GM19372 (cell line): ENCODE measurements at regions not wholly inside any gene's neighbourhood (a gene's known extent, or its start where the extent isn't known, plus 50 kb on each side); places are given as distances from the start of the nearest gene placed in this dataset.
A peak's percentile ranks its signal among the peaks of the same experiment; 100 is the strongest.
"Not testable (repeated sequence)": the region's sequence is repeated elsewhere in the genome, so short reads cannot be mapped to it uniquely, and the experiment has no call there.

Experiments used
- ATAC-seq: cut with Tn5 transposase; IDR thresholded peaks from one replicate; pipeline ENCODE4 v1.9.1; 2021; ENCODE audit warnings: mild to moderate bottlenecking, low read depth, moderate library complexity; ENCODE audit not compliant: unreplicated experiment

GRCh38 chr5:37929791-37930190 lies 90.0 kb upstream of the GDNF start:
- no peak for ATAC-seq

- not testable (repeated sequence) for ATAC-seq
Observed at GRCh38 chr5:37927753-37928152, 87.9 kb upstream of the GDNF start.

- no peak for ATAC-seq
Observed at GRCh38 chr5:37926732-37927131, 86.9 kb upstream of the GDNF start.

- ATAC-seq = no peak
Observed at GRCh38 chr5:37921452-37921851, 81.6 kb upstream of the GDNF start.

- ATAC-seq = no peak
Observed at GRCh38 chr5:37918424-37918823, 78.6 kb upstream of the GDNF start.

GRCh38 chr5:37916525-37916924 lies 76.7 kb upstream of the GDNF start:
- no peak for ATAC-seq

GRCh38 chr5:37915097-37915736 lies 75.4 kb upstream of the GDNF start:
- ATAC-seq = peak; percentile 68

- peak; percentile 82 for ATAC-seq
Observed at GRCh38 chr5:37909610-37910266, 69.9 kb upstream of the GDNF start.

GRCh38 chr5:37906416-37906815 lies 66.6 kb upstream of the GDNF start:
- ATAC-seq = no peak

GRCh38 chr5:37905230-37905629 lies 65.4 kb upstream of the GDNF start:
- no peak for ATAC-seq

GRCh38 chr5:37902323-37902722 lies 62.5 kb upstream of the GDNF start:
- ATAC-seq = no peak

GRCh38 chr5:37900692-37901091 lies 60.9 kb upstream of the GDNF start:
- no peak for ATAC-seq

- no peak for ATAC-seq
Observed at GRCh38 chr5:37899037-37899436, 59.2 kb upstream of the GDNF start.

- ATAC-seq = no peak
Observed at GRCh38 chr5:37896159-37896558, 56.3 kb upstream of the GDNF start.

- ATAC-seq = no peak
Observed at GRCh38 chr5:37893434-37894134, 53.7 kb upstream of the GDNF start.

- ATAC-seq = no peak
Observed at GRCh38 chr5:37892586-37892985, 52.7 kb upstream of the GDNF start.

GRCh38 chr5:37891832-37892231 lies 52.0 kb upstream of the GDNF start:
- ATAC-seq = no peak

GRCh38 chr5:37889612-37890317 lies 49.9 kb upstream of the GDNF start:
- ATAC-seq = no peak
